C4-2B (cell line): ENCODE measurements at regions not wholly inside any gene's neighbourhood (a gene's known extent, or its start where the extent isn't known, plus 50 kb on each side); places are given as distances from the start of the nearest gene placed in this dataset.

ENCODE experiments used
- ZFX ChIP-seq: fragments of 450-650 bp; IDR thresholded peaks from 2 replicates; pipeline ENCODE4 v1.6.1; 2017
- TF ChIP-seq, protein P1 (sequence below): fragments of 450-650 bp; conservative IDR thresholded peaks from 2 replicates; pipeline ENCODE4 v1.5.1; 2017; ENCODE audit warnings: mild to moderate bottlenecking

DNA sequence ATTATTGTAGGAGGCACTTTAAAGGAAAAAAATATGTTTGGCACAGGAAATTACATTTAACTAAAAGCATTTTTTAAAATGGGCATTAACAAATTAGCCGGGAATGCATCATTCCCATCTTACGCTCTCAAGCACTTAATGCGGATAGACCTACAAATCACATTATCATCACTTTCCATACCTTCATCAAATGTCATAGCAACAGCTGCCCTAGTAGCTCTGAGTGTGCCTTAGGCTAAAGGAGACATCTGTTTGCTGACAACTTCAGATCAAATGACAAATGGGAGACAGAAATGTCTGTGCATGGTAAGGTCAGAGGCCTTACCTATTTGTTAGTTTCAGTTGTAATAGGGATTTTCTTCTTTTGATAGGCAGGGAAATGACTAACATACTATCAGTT is 773.2 kb upstream of the SLC10A2 start:
- TF ChIP-seq, protein P1, sequence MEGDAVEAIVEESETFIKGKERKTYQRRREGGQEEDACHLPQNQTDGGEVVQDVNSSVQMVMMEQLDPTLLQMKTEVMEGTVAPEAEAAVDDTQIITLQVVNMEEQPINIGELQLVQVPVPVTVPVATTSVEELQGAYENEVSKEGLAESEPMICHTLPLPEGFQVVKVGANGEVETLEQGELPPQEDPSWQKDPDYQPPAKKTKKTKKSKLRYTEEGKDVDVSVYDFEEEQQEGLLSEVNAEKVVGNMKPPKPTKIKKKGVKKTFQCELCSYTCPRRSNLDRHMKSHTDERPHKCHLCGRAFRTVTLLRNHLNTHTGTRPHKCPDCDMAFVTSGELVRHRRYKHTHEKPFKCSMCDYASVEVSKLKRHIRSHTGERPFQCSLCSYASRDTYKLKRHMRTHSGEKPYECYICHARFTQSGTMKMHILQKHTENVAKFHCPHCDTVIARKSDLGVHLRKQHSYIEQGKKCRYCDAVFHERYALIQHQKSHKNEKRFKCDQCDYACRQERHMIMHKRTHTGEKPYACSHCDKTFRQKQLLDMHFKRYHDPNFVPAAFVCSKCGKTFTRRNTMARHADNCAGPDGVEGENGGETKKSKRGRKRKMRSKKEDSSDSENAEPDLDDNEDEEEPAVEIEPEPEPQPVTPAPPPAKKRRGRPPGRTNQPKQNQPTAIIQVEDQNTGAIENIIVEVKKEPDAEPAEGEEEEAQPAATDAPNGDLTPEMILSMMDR = no peak
- no peak for TF ChIP-seq ZFX
